ENCODE measurements at regions not wholly inside any gene's neighbourhood (a gene's known extent, or its start where the extent isn't known, plus 50 kb on each side); places are given as distances from the start of the nearest gene placed in this dataset.

DNA sequence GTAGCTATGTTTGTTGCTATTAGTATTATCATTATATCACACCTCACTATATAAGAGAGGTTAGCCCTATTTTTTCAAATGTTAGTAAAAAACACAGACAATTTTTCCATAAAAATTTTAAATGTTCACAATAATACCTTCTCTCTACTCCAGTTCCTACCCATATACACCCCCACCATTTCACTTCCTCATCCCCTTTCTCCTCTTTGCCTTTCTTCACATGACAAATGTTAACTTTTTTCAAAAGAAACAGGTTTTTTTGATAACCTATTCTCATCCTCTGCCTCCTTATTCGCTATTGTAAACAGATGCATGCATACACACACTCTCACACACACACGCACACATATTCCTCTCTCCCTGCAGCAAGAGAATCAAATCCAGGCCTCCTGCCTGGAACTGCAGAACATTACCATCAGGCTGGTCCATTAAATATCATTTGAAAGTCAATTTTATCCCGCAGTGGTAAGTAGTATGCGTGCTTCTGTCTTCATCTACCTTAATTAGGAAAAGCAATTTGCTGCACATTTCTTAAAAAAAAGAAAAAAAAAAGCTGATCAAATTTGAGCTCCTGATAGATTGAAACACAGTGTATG is 55.5 kb downstream of the MID1IP1 start:
- no peak for DNase-seq (ENCODE audit: low read depth in 2 of 2, low spot score in 1 of 2)

DNA sequence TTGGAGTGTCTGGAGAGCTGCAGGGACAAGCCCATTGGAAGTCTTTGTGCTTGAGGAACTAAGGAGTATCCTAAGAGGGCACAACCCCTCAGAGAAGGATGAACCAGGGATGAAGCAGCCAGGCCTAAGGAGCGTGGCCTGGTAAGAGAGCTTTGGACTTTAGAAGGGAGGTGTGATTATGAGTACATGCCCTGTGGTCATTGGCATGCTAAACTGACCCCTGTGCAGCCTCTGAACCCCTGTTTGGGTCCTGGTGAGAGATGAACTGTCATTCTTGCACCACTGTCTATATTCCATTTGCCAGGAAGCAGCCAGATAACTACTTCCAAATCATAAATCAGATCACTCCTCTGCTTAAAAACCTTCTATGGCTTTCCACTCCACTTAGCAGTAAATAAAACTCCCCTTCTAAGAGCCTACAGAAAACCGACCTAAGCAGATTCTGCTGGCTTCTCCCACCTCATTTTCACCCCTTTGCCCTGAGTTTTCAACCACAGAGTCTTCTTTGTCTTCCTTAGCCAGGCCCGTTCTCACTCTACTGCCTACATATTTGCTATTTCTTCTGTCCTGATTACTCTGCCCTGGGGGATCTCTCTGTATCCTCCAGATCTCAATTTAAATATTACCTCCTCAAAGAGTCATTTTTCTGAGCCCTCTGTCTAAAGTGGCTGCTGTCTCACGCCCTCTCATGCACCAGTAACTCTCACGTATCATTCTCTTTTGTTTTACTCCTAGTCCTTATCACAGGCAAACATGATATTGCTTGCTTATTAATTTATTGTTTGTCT is 56.7 kb downstream of the MID1IP1 start:
- no peak for DNase-seq (ENCODE audit: low read depth in 2 of 2, low spot score in 1 of 2)

DNA sequence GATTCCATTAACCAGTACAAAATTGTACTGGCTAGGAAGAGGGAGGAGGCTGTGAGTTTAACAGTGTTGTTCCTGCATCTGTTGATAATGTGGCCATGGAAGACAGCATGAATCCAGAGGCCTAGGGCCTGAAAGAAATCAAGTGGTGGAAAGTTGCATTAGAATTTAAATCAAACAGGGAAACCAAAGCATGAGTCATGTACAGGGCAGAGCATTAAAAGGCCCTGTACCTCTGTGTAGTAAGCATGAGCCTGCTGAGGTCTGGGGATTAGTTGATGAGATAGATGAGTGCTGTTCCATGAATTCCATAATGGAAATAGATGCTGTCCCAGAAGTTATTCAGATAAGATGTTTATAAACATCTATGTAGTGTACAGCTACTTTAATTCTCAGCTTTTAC is 58.3 kb downstream of the MID1IP1 start:
- DNase-seq (ENCODE audit: low read depth in 2 of 2, low spot score in 1 of 2): no peak

DNA sequence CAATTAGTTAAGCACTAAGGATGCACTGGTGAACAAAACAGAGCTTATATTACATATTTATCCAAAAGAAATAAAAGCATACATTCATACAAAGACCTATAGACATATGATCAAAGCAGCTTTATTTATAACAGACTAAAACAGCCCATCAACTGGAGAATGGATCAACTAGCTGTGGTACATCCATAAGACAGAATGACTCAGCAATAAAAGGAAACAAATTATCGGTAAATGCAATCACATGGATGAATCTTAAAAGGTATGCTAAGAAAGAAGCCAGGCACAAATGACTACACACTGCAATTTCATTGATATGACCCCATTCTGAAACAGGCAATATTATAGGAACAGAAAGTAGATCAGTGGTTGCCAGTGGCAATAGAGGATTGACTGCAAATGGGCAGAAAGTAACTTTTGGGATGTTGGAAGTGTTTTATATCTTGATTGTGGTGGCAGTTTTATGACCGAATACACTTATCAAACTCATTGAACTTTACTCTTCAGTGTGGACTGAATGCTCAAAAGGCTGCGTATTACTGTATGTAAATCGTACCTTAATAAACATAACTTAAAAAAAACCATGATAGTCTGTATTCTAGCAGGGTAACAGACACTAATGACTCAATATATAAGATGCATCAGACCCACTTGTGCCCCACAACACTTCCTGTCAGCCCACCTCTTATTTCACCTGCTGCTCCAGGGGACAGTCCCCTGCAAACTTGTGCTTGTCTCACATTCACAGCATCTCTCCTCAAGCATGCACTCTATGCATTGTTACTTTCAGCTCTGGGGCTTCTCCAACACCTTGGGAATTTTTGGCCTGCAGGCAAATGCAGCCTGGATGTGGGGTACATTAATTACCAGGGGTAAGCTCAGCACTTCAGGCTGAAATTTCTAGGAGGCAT is 59.1 kb downstream of the MID1IP1 start:
- DNase-seq (ENCODE audit: low read depth in 2 of 2, low spot score in 1 of 2): no peak

DNA sequence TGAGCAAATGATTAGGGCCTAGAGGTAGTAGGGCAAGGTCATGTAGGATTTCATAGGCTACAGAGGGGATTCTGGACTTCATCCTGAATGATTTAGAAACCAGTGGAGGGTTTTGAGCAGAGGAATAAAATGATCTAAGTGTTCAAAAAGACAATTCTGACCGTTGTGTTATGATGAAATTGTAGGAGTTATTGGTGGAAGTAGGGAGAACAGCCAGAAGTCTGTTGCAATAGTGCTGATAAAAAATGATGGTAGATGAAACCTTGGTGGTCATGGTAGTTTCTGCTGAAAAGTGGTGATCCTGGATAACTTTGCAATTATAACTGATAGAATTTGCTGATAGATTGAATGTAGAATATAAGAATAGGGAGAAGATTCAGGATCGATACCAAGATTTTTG is 60.2 kb downstream of the MID1IP1 start:
- no peak for DNase-seq (ENCODE audit: low read depth in 2 of 2, low spot score in 1 of 2)

DNA sequence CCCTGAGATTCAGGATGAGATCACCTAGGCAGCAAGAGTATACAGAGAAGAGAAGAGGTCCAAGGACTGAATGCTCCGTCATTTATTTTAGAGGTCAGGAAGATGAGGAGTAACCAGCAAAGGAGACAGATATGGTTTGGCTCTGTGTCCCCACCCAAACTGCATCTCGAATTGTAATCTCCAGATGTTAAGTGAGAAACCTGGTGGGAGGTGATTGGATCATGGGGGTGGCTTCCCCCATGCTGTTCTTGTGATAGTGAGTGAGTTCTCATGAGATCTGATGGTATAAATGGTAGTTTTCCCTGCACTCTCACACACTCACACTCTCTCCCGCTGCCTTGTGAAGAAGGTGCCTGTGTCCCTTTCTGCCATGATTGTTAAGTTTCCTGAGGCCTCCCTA is 60.8 kb downstream of the MID1IP1 start:
- DNase-seq (ENCODE audit: low read depth in 2 of 2, low spot score in 1 of 2): no peak

DNA sequence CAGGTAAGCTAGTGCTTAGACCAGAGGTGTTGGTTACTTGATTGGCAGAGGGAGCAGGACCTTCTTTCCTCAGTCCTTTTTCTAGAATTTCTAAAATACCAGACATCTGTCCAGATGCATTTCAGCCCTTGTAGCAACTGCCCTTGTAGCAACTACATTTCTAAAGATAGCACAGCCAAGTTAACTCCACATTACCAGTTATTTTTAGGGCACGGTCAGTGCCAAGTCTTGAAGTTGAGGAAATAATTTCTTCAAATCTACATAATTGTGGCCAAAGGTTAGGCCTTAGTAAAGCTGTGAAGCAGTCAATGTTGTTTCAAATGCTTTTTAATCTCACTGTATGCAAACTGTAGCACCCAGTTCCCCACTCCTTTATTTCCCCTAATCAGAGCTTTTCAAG is 62.9 kb downstream of the MID1IP1 start:
- no peak for DNase-seq (ENCODE audit: low read depth in 2 of 2, low spot score in 1 of 2)

DNA sequence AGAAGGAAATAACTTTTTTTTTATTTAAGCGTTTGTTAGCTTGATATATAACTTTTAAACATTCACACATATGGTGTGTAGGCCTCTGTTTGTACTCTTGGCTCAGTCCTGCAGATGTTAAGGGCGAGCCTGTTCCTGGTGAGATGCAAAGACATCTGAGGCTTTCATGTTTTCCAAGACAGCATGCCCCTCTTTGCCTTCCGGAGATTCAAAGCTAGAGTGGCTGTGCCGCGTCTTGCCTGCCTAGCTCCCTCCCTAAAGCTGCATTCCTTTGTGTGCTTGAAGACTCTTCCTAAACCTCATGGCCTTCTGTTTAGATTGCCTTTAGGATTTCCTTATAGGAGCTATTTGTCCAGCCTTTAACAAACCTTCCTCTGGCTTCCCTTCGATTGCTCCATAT is 67.1 kb downstream of the MID1IP1 start:
- DNase-seq (ENCODE audit: low read depth in 2 of 2, low spot score in 1 of 2): no peak

DNA sequence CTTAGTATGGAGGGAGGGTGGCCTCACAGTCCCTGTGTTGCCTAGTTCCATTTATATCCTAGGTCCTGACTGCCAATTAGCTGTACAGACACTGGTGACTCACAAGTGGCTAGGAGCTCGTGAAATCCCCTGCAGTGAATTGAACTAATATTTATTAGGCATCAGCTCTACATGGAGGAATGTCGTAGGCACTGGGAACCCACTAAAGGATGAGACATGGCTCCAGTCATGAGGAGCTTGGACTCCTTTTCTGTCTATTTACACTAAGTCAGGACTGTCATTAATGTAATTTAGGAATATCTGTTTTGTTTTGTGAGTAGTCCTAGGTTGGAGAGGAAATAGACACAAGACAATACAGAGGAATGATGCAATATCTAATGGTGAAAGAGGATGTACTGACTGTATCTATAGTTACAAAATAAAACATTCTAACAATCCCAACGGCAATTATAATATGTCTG is 67.7 kb downstream of the MID1IP1 start:
- no peak for DNase-seq (ENCODE audit: low read depth in 2 of 2, low spot score in 1 of 2)

DNA sequence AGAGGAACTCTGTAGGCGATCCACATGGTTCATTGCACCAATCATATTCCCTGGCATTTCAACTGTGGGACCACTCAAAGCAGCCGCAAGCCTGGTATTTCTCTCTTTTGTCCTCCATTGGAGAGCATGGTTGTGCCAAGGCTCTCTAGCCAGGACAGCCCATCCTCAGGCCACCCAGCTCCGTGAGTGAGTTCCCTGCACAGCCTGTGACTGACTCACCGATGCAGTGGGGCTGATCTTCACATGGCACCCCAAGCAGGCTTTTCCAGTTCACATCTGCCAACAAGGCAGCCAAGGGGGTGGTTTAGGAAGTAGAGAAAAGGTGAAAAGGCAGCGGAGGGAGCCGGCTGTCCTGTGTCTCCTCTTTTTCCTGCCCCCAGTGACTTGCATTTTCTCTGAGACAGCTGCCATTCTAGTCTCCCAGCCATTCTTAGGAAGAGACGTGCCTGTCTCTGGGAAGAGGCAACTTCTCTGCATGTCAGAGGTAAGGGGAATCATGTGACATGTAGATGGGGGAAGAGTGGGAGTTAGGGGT is 69.2 kb downstream of the MID1IP1 start:
- DNase-seq (ENCODE audit: low read depth in 2 of 2, low spot score in 1 of 2): no peak

DNA sequence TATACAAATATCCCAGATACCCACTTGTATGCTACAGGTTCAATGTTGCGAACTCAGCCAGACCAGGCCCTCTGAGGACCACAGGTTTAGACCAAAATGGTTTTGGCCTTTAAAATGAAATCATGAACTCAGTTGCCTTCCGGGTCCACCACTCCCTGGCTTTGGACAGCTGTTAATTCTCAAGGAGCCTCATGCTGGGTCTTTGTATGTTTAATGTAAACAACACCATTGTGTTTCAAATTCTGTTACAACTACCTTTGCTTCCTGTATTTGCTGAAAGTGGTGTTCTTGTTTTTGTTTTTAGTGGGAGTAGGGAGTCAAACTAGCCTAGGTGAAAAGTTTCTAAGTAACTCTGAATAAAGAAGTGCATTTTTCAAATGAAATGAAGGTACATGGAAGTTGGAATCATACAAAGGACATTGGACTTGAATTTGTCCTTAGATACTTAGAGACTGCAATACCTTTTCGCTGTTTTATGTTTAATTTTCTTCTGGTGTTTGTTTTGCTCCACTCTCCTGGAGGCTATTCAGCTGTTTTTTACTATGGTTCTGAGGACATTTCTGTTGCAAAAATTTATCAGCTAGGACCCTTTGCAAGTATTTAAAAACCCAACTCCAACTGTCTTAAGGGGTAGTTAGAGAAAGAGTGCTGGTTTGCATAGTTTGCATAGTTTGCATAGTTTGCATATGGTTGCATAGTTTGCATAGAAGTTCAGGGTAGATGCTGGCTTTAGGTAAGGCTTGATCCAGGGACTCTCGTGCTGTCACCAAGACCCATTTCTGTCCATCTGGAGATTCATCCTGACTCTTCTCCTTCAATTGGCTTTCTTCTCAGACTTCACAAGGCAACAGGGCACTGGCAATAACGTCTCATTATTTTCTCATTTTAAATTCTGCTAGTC is 70.1 kb downstream of the MID1IP1 start:
- DNase-seq (ENCODE audit: low read depth in 2 of 2, low spot score in 1 of 2): no peak

DNA sequence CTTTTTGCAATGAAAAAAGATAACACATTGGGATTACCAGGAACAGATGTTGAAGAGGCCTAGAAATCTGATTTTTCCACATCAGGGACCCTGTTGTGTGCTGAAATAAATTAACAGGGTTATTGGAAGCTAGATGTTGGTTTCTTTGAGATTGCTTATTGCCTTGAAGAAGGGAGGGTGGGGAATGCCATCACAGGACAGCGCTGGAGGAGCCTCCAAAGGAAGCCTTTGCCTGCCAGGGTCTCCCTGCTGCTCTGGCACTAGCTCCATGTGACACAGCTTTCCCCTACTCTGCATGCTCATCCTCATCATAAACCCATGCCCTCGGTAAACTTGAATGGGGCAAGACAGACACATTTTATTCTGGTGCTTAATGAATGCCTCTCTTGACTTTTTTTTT is 76.1 kb downstream of the MID1IP1 start:
- DNase-seq (ENCODE audit: low read depth in 2 of 2, low spot score in 1 of 2): no peak

DNA sequence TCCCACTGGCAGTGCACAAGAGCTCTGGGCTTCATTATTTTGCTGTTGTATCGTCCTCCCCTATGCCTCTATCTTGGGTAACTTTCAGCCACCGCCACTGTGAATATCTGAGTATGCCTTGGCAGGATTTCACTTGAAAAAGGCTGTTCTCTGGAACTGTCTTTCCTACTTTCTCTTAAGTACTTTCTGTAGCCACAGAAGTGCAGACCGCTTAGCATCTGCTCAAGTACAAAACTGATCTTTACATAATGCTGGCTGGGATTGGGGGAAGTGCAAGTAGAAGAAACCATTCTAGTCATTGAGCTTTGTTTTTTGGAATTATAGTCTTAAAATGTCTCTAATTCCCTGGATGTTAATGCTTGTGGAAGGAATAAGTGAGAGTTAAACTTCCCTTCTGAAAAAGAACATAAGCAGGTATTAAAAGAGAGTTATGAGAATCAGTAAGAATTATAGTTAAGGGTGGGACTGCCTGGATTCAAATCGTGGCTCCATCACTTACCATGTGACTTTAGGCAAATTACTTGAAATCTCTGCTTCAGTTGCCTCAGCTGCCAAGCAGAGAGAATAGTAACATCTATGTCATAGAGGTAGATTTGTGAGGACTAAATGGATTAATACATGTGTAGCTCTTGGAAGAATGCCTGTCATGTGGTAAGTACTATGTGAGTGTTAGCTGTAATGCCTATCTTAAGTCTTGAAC is 77.5 kb downstream of the MID1IP1 start:
- no peak for DNase-seq (ENCODE audit: low read depth in 2 of 2, low spot score in 1 of 2)

DNA sequence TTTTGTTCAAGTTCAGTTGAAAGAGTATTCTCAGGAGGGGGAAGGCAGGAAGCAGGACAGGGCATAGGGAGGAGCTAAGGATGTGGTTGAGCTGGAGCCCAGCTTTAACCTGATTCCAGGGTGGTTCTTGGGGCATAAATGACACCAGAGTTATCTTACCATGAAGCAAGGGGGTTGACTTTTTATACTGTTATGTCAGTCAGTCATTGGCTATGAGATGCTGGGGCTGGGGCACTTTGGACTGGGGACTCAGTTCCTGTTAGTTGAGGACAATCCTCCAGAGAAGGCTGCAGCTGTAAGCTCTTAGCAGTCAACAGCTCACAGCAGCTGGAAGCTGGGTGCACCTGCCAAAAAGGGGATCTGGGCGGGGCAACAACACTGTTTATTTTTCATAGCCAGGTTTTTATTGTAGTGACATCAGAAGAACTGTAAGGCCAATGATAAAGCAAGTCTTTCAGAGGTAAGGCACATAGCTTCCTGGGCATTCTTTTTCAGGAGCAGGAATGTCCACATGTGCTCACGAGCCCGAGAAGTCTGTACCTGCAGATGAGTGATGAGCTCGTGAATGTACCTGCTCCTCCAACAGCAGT is 78.5 kb downstream of the MID1IP1 start:
- no peak for DNase-seq (ENCODE audit: low read depth in 2 of 2, low spot score in 1 of 2)

DNA sequence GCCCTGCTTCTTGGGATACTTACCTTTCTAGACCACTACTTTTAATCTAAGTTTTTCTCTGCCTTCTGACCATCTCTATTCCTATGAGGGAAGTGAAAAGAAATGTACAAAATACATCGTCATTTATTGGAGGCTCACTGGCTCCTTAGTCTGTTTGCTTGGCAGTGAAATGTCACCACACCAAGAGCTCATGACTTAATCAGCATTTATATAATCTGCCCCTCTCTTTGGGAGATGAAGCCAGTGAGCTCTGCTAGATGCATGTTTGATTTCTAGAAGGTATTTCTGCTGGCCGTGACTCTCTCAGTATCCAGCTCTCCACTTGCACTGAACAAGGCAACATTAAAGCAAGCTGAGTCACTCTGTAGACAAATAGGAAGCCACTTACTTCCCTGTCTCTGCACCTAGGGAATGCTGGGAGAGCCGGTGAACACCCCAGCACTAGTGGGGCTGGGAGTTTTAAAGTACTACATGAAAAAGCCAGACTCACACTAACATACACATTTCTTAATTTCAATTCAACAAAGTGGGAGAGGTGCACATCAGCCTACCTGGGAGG is 79.1 kb downstream of the MID1IP1 start:
- no peak for DNase-seq (ENCODE audit: low read depth in 2 of 2, low spot score in 1 of 2)

DNA sequence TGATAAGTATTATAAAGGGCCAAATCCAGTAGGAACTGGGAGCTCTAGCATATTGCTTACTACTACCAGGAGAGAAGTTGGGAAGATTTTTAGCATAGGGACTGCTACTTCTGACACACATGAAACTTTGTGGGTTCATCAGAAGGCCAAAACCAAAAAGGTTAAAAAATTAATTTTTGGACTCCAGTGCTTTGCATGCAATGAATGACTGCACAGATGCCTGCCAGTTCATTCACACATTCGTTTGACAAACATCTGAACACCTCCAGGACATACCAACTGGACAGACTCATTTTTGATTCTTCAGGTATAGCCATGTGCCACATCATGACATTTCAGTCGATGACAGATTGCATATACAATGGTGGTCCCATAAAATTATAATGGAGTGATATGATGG is 79.8 kb downstream of the MID1IP1 start:
- no peak for DNase-seq (ENCODE audit: low read depth in 2 of 2, low spot score in 1 of 2)

DNA sequence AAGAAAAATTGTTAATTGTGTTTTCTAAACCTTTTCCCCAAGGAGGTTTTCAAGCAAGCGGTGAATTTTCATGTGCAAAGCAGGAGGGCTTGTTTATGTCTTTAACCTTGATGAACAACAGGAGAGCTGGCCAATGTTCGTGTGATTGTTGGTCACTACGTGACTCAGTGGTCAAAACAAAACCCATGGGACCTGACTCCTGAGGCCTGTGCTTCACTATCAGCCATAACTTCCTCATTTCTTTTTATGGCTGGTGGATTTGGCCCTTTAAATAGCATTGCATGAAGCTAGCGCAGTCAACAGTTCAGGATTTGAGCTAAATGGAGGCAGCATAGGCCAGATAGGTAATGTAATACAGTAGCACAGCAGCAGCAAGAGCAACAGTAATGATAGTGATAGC is 80.5 kb downstream of the MID1IP1 start:
- DNase-seq (ENCODE audit: low read depth in 2 of 2, low spot score in 1 of 2): no peak

DNA sequence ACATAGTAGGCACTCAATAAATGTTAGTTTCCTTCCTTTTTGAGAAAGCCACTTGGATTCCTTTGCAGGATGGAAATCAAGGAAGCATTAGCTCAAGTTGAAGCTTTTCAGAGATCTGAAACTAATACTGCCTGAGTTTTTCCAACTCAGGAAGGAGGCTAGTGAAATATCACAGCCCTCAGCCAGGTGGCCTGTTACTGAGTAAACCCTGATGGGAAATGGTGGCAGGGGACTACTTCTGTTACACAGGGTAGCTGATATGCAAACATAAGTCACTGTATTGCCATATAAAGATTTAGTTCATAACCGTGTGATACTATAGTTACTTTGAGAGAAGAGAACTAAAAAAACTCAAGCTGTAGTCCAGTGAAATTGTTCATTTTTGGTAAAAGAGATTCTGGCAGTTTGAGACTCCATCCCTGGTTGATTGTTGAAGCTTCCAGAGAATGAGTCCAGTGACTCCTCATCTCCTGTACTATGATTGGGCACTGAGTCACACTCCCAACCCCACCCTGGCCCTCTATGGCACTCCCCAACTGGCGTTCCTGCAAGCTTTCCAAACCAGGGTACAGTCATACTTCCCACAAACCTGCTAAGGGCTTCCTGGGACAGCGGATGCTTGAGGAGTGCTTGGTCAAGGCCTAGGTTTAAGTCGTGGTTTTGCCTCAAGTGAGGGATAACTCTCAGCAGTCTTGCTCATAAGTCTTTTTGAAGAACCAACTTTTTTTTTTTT is 81.8 kb downstream of the MID1IP1 start:
- no peak for DNase-seq (ENCODE audit: low read depth in 2 of 2, low spot score in 1 of 2)

DNA sequence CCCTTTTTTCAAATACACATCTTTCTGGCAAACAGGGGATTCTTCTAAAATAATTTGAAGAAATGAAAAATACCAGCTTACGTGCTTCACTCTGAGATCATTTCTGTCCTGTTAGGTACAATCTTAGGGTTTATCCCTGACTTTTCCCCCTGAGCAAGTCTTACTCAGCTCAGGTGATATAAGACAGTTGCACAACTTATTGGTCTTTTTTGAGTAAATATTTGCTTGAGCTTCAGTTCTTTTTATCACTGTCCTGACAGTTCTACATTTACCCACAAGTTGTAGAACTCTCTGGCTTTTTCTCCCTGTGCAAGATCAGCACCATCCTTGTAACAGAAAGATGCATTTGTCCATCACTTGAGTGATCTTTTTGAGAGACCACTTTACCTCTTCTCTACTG is 84.9 kb downstream of the MID1IP1 start:
- no peak for DNase-seq (ENCODE audit: low read depth in 2 of 2, low spot score in 1 of 2)
